Aorta (tissue), 5 donors: ENCODE measurements at regions not wholly inside any gene's neighbourhood (a gene's known extent, or its start where the extent isn't known, plus 50 kb on each side); places are given as distances from the start of the nearest gene placed in this dataset.

ENCODE experiments used
- ATAC-seq: fragments of 200-7000 bp; cut with Tn5 transposase; one replicate; pipeline ENCODE4 v1.9.1; 2022; ENCODE audit warnings: moderate library complexity; ENCODE audit not compliant: low FRiP score
- DNase-seq, 2 donors: peaks; one replicate each; pipeline ENCODE4 v3.0.0-alpha.2; 2020
- H3K27ac ChIP-seq, 2 donors: one replicate each; pipeline ENCODE4 v1.5.1; 2013; ENCODE audit warnings: low read length in 2 of 2, mild to moderate bottlenecking in 2 of 2, moderate library complexity in 2 of 2, control low read depth in 1 of 2, inconsistent platforms in 1 of 2, low read depth in 1 of 2
- H3K27me3 ChIP-seq, 2 donors: one replicate each; pipeline ENCODE4 v1.6.1; 2013; ENCODE audit warnings: control low read depth in 1 of 2, low read length in 1 of 2, mild to moderate bottlenecking in 1 of 2, moderate library complexity in 1 of 2; ENCODE audit not compliant: insufficient read depth in 2 of 2, control insufficient read depth in 1 of 2
- H3K36me3 ChIP-seq, 2 donors: one replicate each; pipeline ENCODE4 v1.6.1; 2013; ENCODE audit warnings: control low read depth in 1 of 2, low read length in 1 of 2, mild to moderate bottlenecking in 1 of 2; ENCODE audit not compliant: insufficient read depth in 2 of 2, control insufficient read depth in 1 of 2
- H3K4me1 ChIP-seq, 2 donors: one replicate each; pipeline ENCODE4 v1.6.1; 2013; ENCODE audit warnings: low read length in 2 of 2, control low read depth in 1 of 2, mild to moderate bottlenecking in 1 of 2, moderate library complexity in 1 of 2; ENCODE audit not compliant: insufficient read depth in 2 of 2, control insufficient read depth in 1 of 2
- H3K4me3 ChIP-seq, 2 donors: one replicate each; pipeline ENCODE4 v1.5.1; 2013; ENCODE audit warnings: low read length in 2 of 2, control low read depth in 1 of 2, mild to moderate bottlenecking in 1 of 2
- H3K9me3 ChIP-seq: one replicate; pipeline ENCODE4 v1.6.1; 2013; ENCODE audit warnings: mild to moderate bottlenecking, low read length; ENCODE audit not compliant: control insufficient read depth
- WGBS, 2 donors: extraction: QIAGEN DNeasy Blood & Tissue Kit; methylation state at CpG; one replicate each; pipeline ENCODE4 v1.1.7; 2013; 5-methylcytosine and 5-hydroxymethylcytosine counted together
- intact Hi-C, 2 donors: fragments of 100-400 bp; cut with DNase I; formaldehyde crosslinking; loops; one replicate each; pipeline versions ENCODE4 v1.14.2 to v1.15.0; 2022
- donor health status: healthy with polysubstance abuse.
- donor health status: Bipolar disorder and iron deficiency.
- donor health status: DM: no; HTN: no; CAD: no.
- donor health status: DM: no; HTN: no; CAD: no.
- donor health status: DM: yes; HTN: yes; CAD: no.

- Histone ChIP-seq H3K4me3 (no peak overlapping the region), H3K27ac (no peak overlapping the region), H3K36me3 (no peaks in the 10 kb centered on the region), H3K27me3 (no peaks in the 10 kb centered on the region), H3K9me3 (no peaks in the 10 kb centered on the region), H3K4me1 (no peaks in the 10 kb centered on the region)
- DNase-seq (no peak), ATAC-seq (no peak)
- WGBS, 2 donors: 56 to 66% methylated on average over 7 of the region's 7 CpGs
- intact Hi-C loops: no loop called here
Observed at GRCh38 chr1:17912491-17912890, 157.4 kb downstream of the ACTL8 start.

DNA sequence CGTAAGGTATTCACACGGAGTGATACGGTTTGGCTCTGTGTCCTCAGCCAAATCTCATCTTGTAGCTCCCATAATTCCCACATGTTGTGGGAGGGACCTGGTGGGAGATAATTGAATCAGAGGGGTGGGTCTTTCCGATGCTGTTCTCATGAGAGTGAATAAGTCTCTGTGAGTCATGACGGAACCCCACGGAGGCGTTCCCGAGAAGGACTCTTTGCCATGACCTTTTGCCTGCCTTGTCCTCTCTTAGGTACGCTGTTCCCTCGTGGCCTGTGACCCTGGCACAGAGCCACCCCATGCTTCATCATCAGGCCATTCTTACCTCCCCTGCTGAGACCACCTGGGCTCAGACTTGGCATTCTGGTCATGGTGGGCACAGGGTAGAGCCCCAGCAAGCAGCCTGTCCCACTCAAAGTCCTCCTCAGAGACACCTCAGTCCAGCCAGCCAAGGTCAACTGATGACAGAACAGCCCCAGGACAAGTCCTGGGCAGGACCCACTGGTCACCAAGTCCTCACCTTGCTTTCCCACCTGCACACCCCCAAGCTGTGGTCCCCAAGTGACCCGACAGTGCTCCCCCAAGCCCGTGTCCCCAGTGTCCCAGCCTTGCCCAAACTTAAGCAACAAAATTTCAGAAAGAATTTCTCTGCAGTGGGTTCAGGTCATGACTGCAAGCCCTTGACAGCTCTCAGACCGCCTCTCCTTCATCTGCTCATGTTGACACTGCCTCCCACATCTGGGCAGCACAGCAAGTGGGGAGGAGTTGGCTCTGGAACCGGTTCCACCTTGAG lies 158.4 kb downstream of the ACTL8 start:
- no peak overlapping the region for H3K4me3 ChIP-seq
- no peak overlapping the region for H3K27ac ChIP-seq
- H3K9me3 ChIP-seq: peaks cover 1% of the 10 kb centered on the region
- intact Hi-C loops: no loop called here
- no peaks in the 10 kb centered on the region for H3K36me3 ChIP-seq
- no peaks in the 10 kb centered on the region for H3K27me3 ChIP-seq
- ATAC-seq (no peak), DNase-seq (no peak)
- no peaks in the 10 kb centered on the region for H3K4me1 ChIP-seq
- WGBS, 2 donors: 66 to 72% methylated on average over 14 of the region's 14 CpGs

GRCh38 chr1:17914131-17914530 lies 159.0 kb downstream of the ACTL8 start:
- Histone ChIP-seq H3K27ac (no peak overlapping the region), H3K9me3 (peaks cover 1% of the 10 kb centered on the region), H3K36me3 (no peaks in the 10 kb centered on the region), H3K4me1 (no peaks in the 10 kb centered on the region), H3K4me3 (no peak overlapping the region), H3K27me3 (no peaks in the 10 kb centered on the region)
- DNase-seq (no peak), ATAC-seq (no peak)
- 62 to 80% methylated on average over 7 of the region's 7 CpGs for WGBS, 2 donors
- intact Hi-C loops: no loop called here

DNA sequence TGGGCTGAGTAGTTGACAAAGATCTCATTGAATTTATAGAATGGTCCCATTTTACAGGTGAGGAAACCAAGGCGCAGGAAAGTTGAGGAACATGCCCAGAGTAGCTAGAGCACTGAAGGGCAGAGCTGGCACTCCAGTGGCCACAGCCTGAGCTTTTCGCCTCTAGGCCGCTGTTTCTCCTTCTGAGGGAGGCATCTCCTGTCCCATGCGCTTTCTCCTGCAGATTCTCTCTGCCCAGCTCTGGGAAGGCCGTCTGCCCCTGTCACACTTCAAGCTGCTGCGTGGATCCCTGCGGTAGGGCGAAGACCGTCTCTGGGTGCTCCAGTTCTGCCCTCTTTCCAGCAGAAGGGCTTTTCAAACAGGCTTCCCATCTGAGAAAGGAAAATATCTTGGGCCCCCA lies 159.9 kb downstream of the ACTL8 start:
- 57 to 62% methylated on average over 9 of the region's 9 CpGs for WGBS, 2 donors
- H3K27me3 ChIP-seq: no peaks in the 10 kb centered on the region
- intact Hi-C loops: no loop called here
- H3K4me3 ChIP-seq: no peak overlapping the region
- peaks cover 1% of the 10 kb centered on the region for H3K9me3 ChIP-seq
- no peaks in the 10 kb centered on the region for H3K4me1 ChIP-seq
- no peaks in the 10 kb centered on the region for H3K36me3 ChIP-seq
- H3K27ac ChIP-seq: no peak overlapping the region
- DNase-seq (no peak), ATAC-seq (no peak)

DNA sequence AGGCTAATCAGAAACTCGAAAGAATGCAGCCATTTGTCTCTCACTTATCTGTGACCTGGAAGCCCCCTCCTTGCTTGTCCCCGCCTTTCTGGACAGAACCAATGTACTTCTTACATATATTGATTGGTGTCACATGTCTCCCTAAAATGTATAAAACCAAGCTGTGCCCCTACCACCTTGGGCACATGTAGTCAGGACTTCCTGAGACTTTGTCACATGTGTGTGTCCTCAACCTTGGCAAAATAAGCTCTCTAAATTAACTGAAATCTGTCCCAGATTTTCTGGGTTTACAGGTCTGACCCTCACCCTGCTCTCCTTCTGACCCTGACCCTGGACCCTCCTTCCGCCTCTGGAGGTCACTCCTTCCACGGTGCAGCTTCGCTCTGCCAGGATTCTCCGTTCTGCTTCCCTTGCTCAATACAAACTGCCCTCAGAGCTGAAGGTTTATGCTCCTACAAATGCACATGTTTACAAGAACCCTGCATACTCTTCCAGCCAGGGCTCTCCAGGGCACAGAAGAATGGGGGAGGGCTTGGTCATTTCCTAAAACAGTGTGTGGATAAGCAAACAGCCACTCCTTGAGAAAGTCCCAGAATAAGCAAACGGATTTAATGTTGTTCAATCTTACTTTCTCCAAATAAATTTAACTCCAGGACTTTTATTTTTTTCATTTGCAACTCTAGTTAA lies 160.5 kb downstream of the ACTL8 start:
- H3K4me3 ChIP-seq: no peak overlapping the region
- H3K4me1 ChIP-seq: no peaks in the 10 kb centered on the region
- H3K27me3 ChIP-seq: no peaks in the 10 kb centered on the region
- 3 to 11% methylated on average over 7 of the region's 7 CpGs for WGBS, 2 donors
- H3K9me3 ChIP-seq: peaks cover 3% of the 10 kb centered on the region
- intact Hi-C loops: no loop called here
- no peak overlapping the region for H3K27ac ChIP-seq
- no peaks in the 10 kb centered on the region for H3K36me3 ChIP-seq
- DNase-seq: no peak
- ATAC-seq: no peak

DNA sequence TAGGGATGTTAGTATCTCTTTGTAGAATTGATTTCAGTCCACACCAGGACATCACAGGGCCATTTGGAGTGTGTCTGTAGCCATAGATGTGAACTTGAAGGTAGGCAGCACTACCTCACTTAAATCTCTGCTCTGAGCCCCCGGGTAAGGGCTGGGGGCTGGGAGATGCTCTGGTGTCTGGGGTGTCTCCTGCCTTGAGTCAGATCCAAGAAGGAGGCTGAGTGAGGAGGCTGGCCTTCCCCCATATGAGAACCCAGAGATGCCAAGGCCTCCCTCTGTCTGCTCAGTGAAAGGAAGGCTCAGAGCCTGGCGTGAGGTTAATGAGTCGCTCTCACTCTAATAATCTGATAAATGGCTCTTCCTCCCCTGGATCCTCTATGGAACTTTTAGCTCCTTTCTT lies 161.6 kb downstream of the ACTL8 start:
- intact Hi-C loops: no loop called here

GRCh38 chr1:17919525-17920439 lies 164.6 kb downstream of the ACTL8 start:
- WGBS, 2 donors: 36 to 37% methylated on average over 10 of the region's 10 CpGs
- intact Hi-C loops: loop anchor here in 1 of 2 donors (10.0 kb wide), 1 partner anchor 175 kb away; no protein-coding TSS in a partner anchor
- H3K4me1 ChIP-seq: no peaks in the 10 kb centered on the region
- ATAC-seq: no peak
- no peak for DNase-seq
- H3K9me3 ChIP-seq: peaks cover 3% of the 10 kb centered on the region
- no peaks in the 10 kb centered on the region for H3K36me3 ChIP-seq
- no peak overlapping the region for H3K4me3 ChIP-seq
- H3K27ac ChIP-seq: no peak overlapping the region
- H3K27me3 ChIP-seq: peaks cover 0 to 3% of the 10 kb centered on the region in 2 donors

More for the DNA sequence above, 161.6 kb downstream of the ACTL8 start:
- no peaks in the 10 kb centered on the region for H3K36me3 ChIP-seq
- WGBS, 2 donors: 60 to 78% methylated on average over 3 of the region's 3 CpGs
- DNase-seq (no peak), ATAC-seq (no peak)
- no peak overlapping the region for H3K4me3 ChIP-seq
- peaks cover 3% of the 10 kb centered on the region for H3K9me3 ChIP-seq
- no peaks in the 10 kb centered on the region for H3K4me1 ChIP-seq
- no peak overlapping the region for H3K27ac ChIP-seq
- peaks cover 0 to 3% of the 10 kb centered on the region in 2 donors for H3K27me3 ChIP-seq

- no peaks in the 10 kb centered on the region for H3K36me3 ChIP-seq
- peaks cover 3% of the 10 kb centered on the region for H3K9me3 ChIP-seq
- H3K27ac ChIP-seq: no peak overlapping the region
- no peak for DNase-seq
- ATAC-seq: no peak
- WGBS, 2 donors: 63 to 71% methylated on average over 9 of the region's 9 CpGs
- no peak overlapping the region for H3K4me3 ChIP-seq
- intact Hi-C loops: loop anchor here in 1 of 2 donors (10.0 kb wide), 1 partner anchor 174 kb away; no protein-coding TSS in a partner anchor
- H3K27me3 ChIP-seq: peaks cover 0 to 3% of the 10 kb centered on the region in 2 donors
- no peaks in the 10 kb centered on the region for H3K4me1 ChIP-seq
Observed at GRCh38 chr1:17920881-17921640, 165.9 kb downstream of the ACTL8 start.
